ENCODE measurements at regions not wholly inside any gene's neighbourhood (a gene's known extent, or its start where the extent isn't known, plus 50 kb on each side); places are given as distances from the start of the nearest gene placed in this dataset.
A peak's percentile ranks its signal among the peaks of the same experiment; 100 is the strongest.
"Not testable (repeated sequence)": the region's sequence is repeated elsewhere in the genome, so short reads cannot be mapped to it uniquely, and the experiment has no call there.

- TF ChIP-seq CTCF (IDR thresholded peaks at IDR 0.05; ENCODE audit: insufficient read depth, low read depth, low read length), result no peak
- H3K4me3 ChIP-seq (ENCODE audit: low read depth, low read length), result no peak overlapping the region
- DNase-seq (ENCODE audit: low read depth), result peak; percentile 7
These were observed 242.7 kb upstream of the WDFY3 start for GRCh38 chr4:85209161-85209560.

GRCh38 chr4:85210353-85210752, 243.9 kb upstream of the WDFY3 start:
- TF ChIP-seq CTCF (IDR thresholded peaks at IDR 0.05; ENCODE audit: insufficient read depth, low read depth, low read length), result no peak
- no peak for DNase-seq (ENCODE audit: low read depth)
- no peak overlapping the region for H3K4me3 ChIP-seq (ENCODE audit: low read depth, low read length)

GRCh38 chr4:85216571-85216970, 250.1 kb upstream of the WDFY3 start:
- not testable (repeated sequence) for DNase-seq (ENCODE audit: low read depth); H3K4me3 ChIP-seq (ENCODE audit: low read depth, low read length)

- H3K4me3 ChIP-seq (ENCODE audit: low read depth, low read length), result no peak overlapping the region
- TF ChIP-seq CTCF (IDR thresholded peaks at IDR 0.05; ENCODE audit: insufficient read depth, low read depth, low read length), result no peak
- DNase-seq (ENCODE audit: low read depth), result no peak
These were observed 252.3 kb upstream of the WDFY3 start for GRCh38 chr4:85218756-85219155.

GRCh38 chr4:85221606-85222005, 253.3 kb upstream of the ARHGAP24 start:
- no peak for DNase-seq (ENCODE audit: low read depth)
- TF ChIP-seq CTCF (IDR thresholded peaks at IDR 0.05; ENCODE audit: insufficient read depth, low read depth, low read length), result no peak
- no peak overlapping the region for H3K4me3 ChIP-seq (ENCODE audit: low read depth, low read length)

GRCh38 chr4:85222561-85222960, 252.4 kb upstream of the ARHGAP24 start:
- no peak for TF ChIP-seq CTCF (IDR thresholded peaks at IDR 0.05; ENCODE audit: insufficient read depth, low read depth, low read length)
- DNase-seq (ENCODE audit: low read depth), result no peak
- no peak overlapping the region for H3K4me3 ChIP-seq (ENCODE audit: low read depth, low read length)

- no peak for DNase-seq (ENCODE audit: low read depth)
- no peak for TF ChIP-seq CTCF (IDR thresholded peaks at IDR 0.05; ENCODE audit: insufficient read depth, low read depth, low read length)
- H3K4me3 ChIP-seq (ENCODE audit: low read depth, low read length), result no peak overlapping the region
These were observed 246.7 kb upstream of the ARHGAP24 start for GRCh38 chr4:85228264-85228663.

All from fibroblast of villous mesenchyme (primary cell).